Esophagus squamous epithelium (tissue), 5 donors: ENCODE measurements at regions not wholly inside any gene's neighbourhood (a gene's known extent, or its start where the extent isn't known, plus 50 kb on each side); places are given as distances from the start of the nearest gene placed in this dataset.

Experiments
- DNase-seq: peaks from one replicate; lab custom pipeline; 2025; lab: John Stamatoyannopoulos, UW
- H3K27ac ChIP-seq, 4 donors: fragments of 200-600 bp; sonication (generic); one replicate each; pipeline ENCODE4 v1.5.1; 2016 to 2019; ENCODE audit warnings: mild to moderate bottlenecking in 1 of 4
- H3K27me3 ChIP-seq, 4 donors: fragments of 200-600 bp; sonication (generic); 1 replicate in 3 of 4; 2 replicates in 1 of 4; pipeline versions ENCODE4 v1.5.1 to v1.6.0; 2017 to 2021; ENCODE audit warnings: antibody characterized with exemption in 1 of 4
- H3K36me3 ChIP-seq, 3 donors: fragments of 200-600 bp; sonication (generic); one replicate each; pipeline ENCODE4 v1.5.1; 2016 to 2019
- H3K4me1 ChIP-seq, 3 donors: fragments of 200-600 bp; sonication (generic); one replicate each; pipeline ENCODE4 v1.5.1; 2017 to 2019
- H3K4me3 ChIP-seq, 4 donors: fragments of 200-600 bp; sonication (generic); 1 replicate in 3 of 4; 2 replicates in 1 of 4; pipeline ENCODE4 v1.5.1; 2016 to 2019; ENCODE audit warnings: mild to moderate bottlenecking in 2 of 4, moderate library complexity in 1 of 4
- H3K9me3 ChIP-seq, 3 donors: fragments of 200-600 bp; sonication (generic); one replicate each; pipeline ENCODE4 v1.5.1; 2016 to 2019
- CTCF ChIP-seq, 6 experiments: fragments of 450-650 bp in 4 of 6; fragments of 200-600 bp in 2 of 6; sonication (generic) in 2 of 6; IDR thresholded peaks; one replicate each; pipeline ENCODE4 v1.5.1; 2016 to 2019; ENCODE audit warnings: antibody characterized with exemption in 6 of 6, mild to moderate bottlenecking in 4 of 6, moderate library complexity in 4 of 6
- POLR2A ChIP-seq, 4 donors: fragments of 450-650 bp; IDR thresholded peaks; one replicate each; pipeline ENCODE4 v1.6.1; 2017; ENCODE audit warnings: antibody characterized with exemption in 4 of 4, mild to moderate bottlenecking in 4 of 4, moderate library complexity in 3 of 4
- WGBS, 2 donors: methylation state at CpG; one replicate each; pipeline ENCODE4 v1.1.5; 2018; 5-methylcytosine and 5-hydroxymethylcytosine counted together
- intact Hi-C: fragments of 100-400 bp; cut with DNase I; formaldehyde crosslinking; loops from one replicate; pipeline ENCODE4 v1.15.0; 2022
- donor health status: DM: yes; HTN: yes; CAD: no.

- no peak for DNase-seq
- H3K27me3 ChIP-seq, result no peaks in the 10 kb centered on the region
- H3K4me1 ChIP-seq, result no peaks in the 10 kb centered on the region
- no peak overlapping the region for H3K27ac ChIP-seq
- H3K9me3 ChIP-seq, result peaks cover 0 to 5% (median 4%) of the 10 kb centered on the region in 3 donors
- intact Hi-C loops, result no loop called here
- 61 to 70% methylated on average over 3 of the region's 3 CpGs for WGBS, 2 donors
- no peak overlapping the region for H3K4me3 ChIP-seq
- TF ChIP-seq CTCF (IDR thresholded peaks at IDR 0.05) (no peak), POLR2A (IDR thresholded peaks at IDR 0.05) (no peak)
- H3K36me3 ChIP-seq, result no peaks in the 10 kb centered on the region
These were observed 739.9 kb upstream of the PRR20A start for GRCh38 chr13:56400774-56401173.

- no peak for TF ChIP-seq POLR2A (IDR thresholded peaks at IDR 0.05)
- intact Hi-C loops, result no loop called here
- DNase-seq, result no peak
- no peaks in the 10 kb centered on the region for H3K36me3 ChIP-seq
- H3K4me3 ChIP-seq, result no peak overlapping the region
- H3K9me3 ChIP-seq, result no peaks in the 10 kb centered on the region
- no peaks in the 10 kb centered on the region for H3K4me1 ChIP-seq
- no peak overlapping the region for H3K27ac ChIP-seq
- H3K27me3 ChIP-seq, result no peaks in the 10 kb centered on the region
These were observed 727.9 kb upstream of the PRR20A start for GRCh38 chr13:56412856-56413255.

- H3K9me3 ChIP-seq, result no peaks in the 10 kb centered on the region
- intact Hi-C loops, result no loop called here
- no peak overlapping the region for H3K27ac ChIP-seq
- TF ChIP-seq POLR2A (IDR thresholded peaks at IDR 0.05) (no peak), CTCF (IDR thresholded peaks at IDR 0.05) (no peak)
- peaks cover 0 to 6% (median 2%) of the 10 kb centered on the region in 3 donors for H3K4me1 ChIP-seq
- WGBS, 2 donors, result 40 to 42% methylated on average over 3 of the region's 3 CpGs
- no peak overlapping the region for H3K4me3 ChIP-seq
- DNase-seq, result no peak
- H3K36me3 ChIP-seq, result no peaks in the 10 kb centered on the region
- H3K27me3 ChIP-seq, result no peaks in the 10 kb centered on the region
These were observed 716.5 kb upstream of the PRR20A start for GRCh38 chr13:56424246-56424645.

- no peaks in the 10 kb centered on the region for H3K27me3 ChIP-seq
- H3K36me3 ChIP-seq, result no peaks in the 10 kb centered on the region
- intact Hi-C loops, result no loop called here
- no peak overlapping the region for H3K4me3 ChIP-seq
- 47 to 61% methylated on average over 7 of the region's 7 CpGs for WGBS, 2 donors
- TF ChIP-seq CTCF (IDR thresholded peaks at IDR 0.05), result no peak
- no peak for TF ChIP-seq POLR2A (IDR thresholded peaks at IDR 0.05)
- H3K9me3 ChIP-seq, result no peaks in the 10 kb centered on the region
- DNase-seq, result no peak
- no peaks in the 10 kb centered on the region for H3K4me1 ChIP-seq
- H3K27ac ChIP-seq, result no peak overlapping the region
These were observed 683.1 kb upstream of the PRR20A start for GRCh38 chr13:56457535-56458190.

GRCh38 chr13:56459286-56459685, 681.4 kb upstream of the PRR20A start:
- no peak overlapping the region for H3K27ac ChIP-seq
- 60 to 61% methylated on average over 1 of the region's 1 CpG for WGBS, 2 donors
- intact Hi-C loops, result no loop called here

More at GRCh38 chr13:56459286-56459685, 681.4 kb upstream of the PRR20A start:
- no peak for TF ChIP-seq POLR2A (IDR thresholded peaks at IDR 0.05)
- no peak for TF ChIP-seq CTCF (IDR thresholded peaks at IDR 0.05)
- Histone ChIP-seq H3K27me3 (no peaks in the 10 kb centered on the region), H3K4me3 (no peak overlapping the region), H3K4me1 (no peaks in the 10 kb centered on the region), H3K36me3 (no peaks in the 10 kb centered on the region), H3K9me3 (no peaks in the 10 kb centered on the region)
- no peak for DNase-seq
